Germinal center (tissue), 1 donor: ENCODE measurements at regions not wholly inside any gene's neighbourhood (a gene's known extent, or its start where the extent isn't known, plus 50 kb on each side); places are given as distances from the start of the nearest gene placed in this dataset.
"Not testable (repeated sequence)": the region's sequence is repeated elsewhere in the genome, so short reads cannot be mapped to it uniquely, and the experiment has no call there.

ENCODE experiments used
- DNase-seq: peaks from one replicate; pipeline ENCODE4 v3.0.0; 2012; ENCODE audit warnings: mixed read lengths, low spot score

GRCh38 chr14:85319998-85320630, 209.8 kb upstream of the FLRT2 start:
- DNase-seq, result no peak

GRCh38 chr14:85325134-85326017, 204.6 kb upstream of the FLRT2 start:
- no peak for DNase-seq

- no peak for DNase-seq
Observed at GRCh38 chr14:85332401-85332800, 197.5 kb upstream of the FLRT2 start.

GRCh38 chr14:85333313-85333712, 196.6 kb upstream of the FLRT2 start:
- no peak for DNase-seq

GRCh38 chr14:85333841-85334240, 196.1 kb upstream of the FLRT2 start:
- no peak for DNase-seq

- DNase-seq, result no peak
Observed at GRCh38 chr14:85334316-85334715, 195.6 kb upstream of the FLRT2 start.

- DNase-seq, result no peak
Observed at GRCh38 chr14:85336257-85336656, 193.7 kb upstream of the FLRT2 start.

GRCh38 chr14:85336817-85337216, 193.1 kb upstream of the FLRT2 start:
- no peak for DNase-seq

GRCh38 chr14:85338895-85339294, 191.0 kb upstream of the FLRT2 start:
- DNase-seq, result no peak

- no peak for DNase-seq
Observed at GRCh38 chr14:85342858-85343607, 186.9 kb upstream of the FLRT2 start.

GRCh38 chr14:85344171-85344570, 185.8 kb upstream of the FLRT2 start:
- DNase-seq, result no peak

- no peak for DNase-seq
Observed at GRCh38 chr14:85344847-85345570, 184.9 kb upstream of the FLRT2 start.

- no peak for DNase-seq
Observed at GRCh38 chr14:85350667-85351066, 179.3 kb upstream of the FLRT2 start.

GRCh38 chr14:85352588-85352987, 177.4 kb upstream of the FLRT2 start:
- not testable (repeated sequence) for DNase-seq

- no peak for DNase-seq
Observed at GRCh38 chr14:85357120-85357519, 172.8 kb upstream of the FLRT2 start.

- no peak for DNase-seq
Observed at GRCh38 chr14:85358136-85358785, 171.7 kb upstream of the FLRT2 start.

- DNase-seq, result no peak
Observed at GRCh38 chr14:85359505-85359904, 170.4 kb upstream of the FLRT2 start.

GRCh38 chr14:85363358-85363757, 166.6 kb upstream of the FLRT2 start:
- DNase-seq, result no peak

- DNase-seq, result no peak
Observed at GRCh38 chr14:85366226-85366625, 163.7 kb upstream of the FLRT2 start.

GRCh38 chr14:85380881-85381280, 149.1 kb upstream of the FLRT2 start:
- no peak for DNase-seq

- no peak for DNase-seq
Observed at GRCh38 chr14:85382341-85382740, 147.6 kb upstream of the FLRT2 start.

- DNase-seq, result no peak
Observed at GRCh38 chr14:85387181-85387580, 142.8 kb upstream of the FLRT2 start.
